K562 (cell line): ENCODE measurements at regions not wholly inside any gene's neighbourhood (a gene's known extent, or its start where the extent isn't known, plus 50 kb on each side); places are given as distances from the start of the nearest gene placed in this dataset.

Source experiments
- BRCA1 ChIP-seq, 2 experiments: fragments of 450-650 bp in 1 of 2; sonication (generic) in 1 of 2; formaldehyde crosslinking in 1 of 2; IDR thresholded peaks; 2 replicates each; pipeline versions ENCODE4 v1.5.0 to v1.6.1; 2017 to 2020; ENCODE audit warnings: mild to moderate bottlenecking in 1 of 2, missing genetic modification reagents in 1 of 2
- CUX1 ChIP-seq: fragments of 200-800 bp; sonication (Bioruptor generic); IDR thresholded peaks from 2 replicates; pipeline ENCODE4 v1.6.1; 2016; ENCODE audit warnings: missing genetic modification characterization, missing compliant biosample characterization
- SMARCC2 ChIP-seq: fragments of 450-650 bp; IDR thresholded peaks from 2 replicates; pipeline ENCODE4 v1.6.1; 2017; ENCODE audit warnings: antibody characterized with exemption, moderate library complexity, mild to moderate bottlenecking, low read depth
- U2AF1 ChIP-seq: fragments of 200-400 bp; formaldehyde crosslinking; optimal IDR thresholded peaks from 2 replicates; pipeline ENCODE3; 2017; ENCODE audit warnings: mild to moderate bottlenecking, low read depth, low read length, moderate library complexity
- ZNF444 ChIP-seq: fragments of 250-450 bp; sonication (Bioruptor Pico); IDR thresholded peaks from 2 replicates; pipeline ENCODE4 v1.4.0; 2020; ENCODE audit warnings: mild to moderate bottlenecking, moderate library complexity
- TF ChIP-seq, protein P1 (sequence below), 2 experiments: fragments of 450-650 bp; formaldehyde crosslinking in 1 of 2; IDR thresholded peaks; 2 replicates each; pipeline versions ENCODE4 v1.4.0 to v1.6.1; 2014 to 2020; ENCODE audit warnings: mild to moderate bottlenecking in 2 of 2, borderline replicate concordance in 1 of 2, low read depth in 1 of 2
- TF ChIP-seq, protein P2 (sequence below): sonication (generic); formaldehyde crosslinking; IDR thresholded peaks from 2 replicates; pipeline ENCODE4 v1.8.0; 2023; ENCODE audit warnings: missing genetic modification reagents, mild to moderate bottlenecking, borderline replicate concordance

- TF ChIP-seq, protein P1, sequence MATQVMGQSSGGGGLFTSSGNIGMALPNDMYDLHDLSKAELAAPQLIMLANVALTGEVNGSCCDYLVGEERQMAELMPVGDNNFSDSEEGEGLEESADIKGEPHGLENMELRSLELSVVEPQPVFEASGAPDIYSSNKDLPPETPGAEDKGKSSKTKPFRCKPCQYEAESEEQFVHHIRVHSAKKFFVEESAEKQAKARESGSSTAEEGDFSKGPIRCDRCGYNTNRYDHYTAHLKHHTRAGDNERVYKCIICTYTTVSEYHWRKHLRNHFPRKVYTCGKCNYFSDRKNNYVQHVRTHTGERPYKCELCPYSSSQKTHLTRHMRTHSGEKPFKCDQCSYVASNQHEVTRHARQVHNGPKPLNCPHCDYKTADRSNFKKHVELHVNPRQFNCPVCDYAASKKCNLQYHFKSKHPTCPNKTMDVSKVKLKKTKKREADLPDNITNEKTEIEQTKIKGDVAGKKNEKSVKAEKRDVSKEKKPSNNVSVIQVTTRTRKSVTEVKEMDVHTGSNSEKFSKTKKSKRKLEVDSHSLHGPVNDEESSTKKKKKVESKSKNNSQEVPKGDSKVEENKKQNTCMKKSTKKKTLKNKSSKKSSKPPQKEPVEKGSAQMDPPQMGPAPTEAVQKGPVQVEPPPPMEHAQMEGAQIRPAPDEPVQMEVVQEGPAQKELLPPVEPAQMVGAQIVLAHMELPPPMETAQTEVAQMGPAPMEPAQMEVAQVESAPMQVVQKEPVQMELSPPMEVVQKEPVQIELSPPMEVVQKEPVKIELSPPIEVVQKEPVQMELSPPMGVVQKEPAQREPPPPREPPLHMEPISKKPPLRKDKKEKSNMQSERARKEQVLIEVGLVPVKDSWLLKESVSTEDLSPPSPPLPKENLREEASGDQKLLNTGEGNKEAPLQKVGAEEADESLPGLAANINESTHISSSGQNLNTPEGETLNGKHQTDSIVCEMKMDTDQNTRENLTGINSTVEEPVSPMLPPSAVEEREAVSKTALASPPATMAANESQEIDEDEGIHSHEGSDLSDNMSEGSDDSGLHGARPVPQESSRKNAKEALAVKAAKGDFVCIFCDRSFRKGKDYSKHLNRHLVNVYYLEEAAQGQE (IDR thresholded peaks at IDR 0.05; ENCODE audit: borderline replicate concordance): no peak
- TF ChIP-seq, protein P1 (CRISPR knock-in tag; IDR thresholded peaks at IDR 0.05; ENCODE audit: low read depth): no peak
- TF ChIP-seq ZNF444 (CRISPR knock-in tag) (no peak), BRCA1 (IDR thresholded peaks at IDR 0.05) (no peak), BRCA1 (CRISPR knock-in tag; IDR thresholded peaks at IDR 0.05) (no peak), CUX1 (CRISPR knock-in tag) (no peak), U2AF1 (no peak), SMARCC2 (no peak)
- TF ChIP-seq, protein P2, sequence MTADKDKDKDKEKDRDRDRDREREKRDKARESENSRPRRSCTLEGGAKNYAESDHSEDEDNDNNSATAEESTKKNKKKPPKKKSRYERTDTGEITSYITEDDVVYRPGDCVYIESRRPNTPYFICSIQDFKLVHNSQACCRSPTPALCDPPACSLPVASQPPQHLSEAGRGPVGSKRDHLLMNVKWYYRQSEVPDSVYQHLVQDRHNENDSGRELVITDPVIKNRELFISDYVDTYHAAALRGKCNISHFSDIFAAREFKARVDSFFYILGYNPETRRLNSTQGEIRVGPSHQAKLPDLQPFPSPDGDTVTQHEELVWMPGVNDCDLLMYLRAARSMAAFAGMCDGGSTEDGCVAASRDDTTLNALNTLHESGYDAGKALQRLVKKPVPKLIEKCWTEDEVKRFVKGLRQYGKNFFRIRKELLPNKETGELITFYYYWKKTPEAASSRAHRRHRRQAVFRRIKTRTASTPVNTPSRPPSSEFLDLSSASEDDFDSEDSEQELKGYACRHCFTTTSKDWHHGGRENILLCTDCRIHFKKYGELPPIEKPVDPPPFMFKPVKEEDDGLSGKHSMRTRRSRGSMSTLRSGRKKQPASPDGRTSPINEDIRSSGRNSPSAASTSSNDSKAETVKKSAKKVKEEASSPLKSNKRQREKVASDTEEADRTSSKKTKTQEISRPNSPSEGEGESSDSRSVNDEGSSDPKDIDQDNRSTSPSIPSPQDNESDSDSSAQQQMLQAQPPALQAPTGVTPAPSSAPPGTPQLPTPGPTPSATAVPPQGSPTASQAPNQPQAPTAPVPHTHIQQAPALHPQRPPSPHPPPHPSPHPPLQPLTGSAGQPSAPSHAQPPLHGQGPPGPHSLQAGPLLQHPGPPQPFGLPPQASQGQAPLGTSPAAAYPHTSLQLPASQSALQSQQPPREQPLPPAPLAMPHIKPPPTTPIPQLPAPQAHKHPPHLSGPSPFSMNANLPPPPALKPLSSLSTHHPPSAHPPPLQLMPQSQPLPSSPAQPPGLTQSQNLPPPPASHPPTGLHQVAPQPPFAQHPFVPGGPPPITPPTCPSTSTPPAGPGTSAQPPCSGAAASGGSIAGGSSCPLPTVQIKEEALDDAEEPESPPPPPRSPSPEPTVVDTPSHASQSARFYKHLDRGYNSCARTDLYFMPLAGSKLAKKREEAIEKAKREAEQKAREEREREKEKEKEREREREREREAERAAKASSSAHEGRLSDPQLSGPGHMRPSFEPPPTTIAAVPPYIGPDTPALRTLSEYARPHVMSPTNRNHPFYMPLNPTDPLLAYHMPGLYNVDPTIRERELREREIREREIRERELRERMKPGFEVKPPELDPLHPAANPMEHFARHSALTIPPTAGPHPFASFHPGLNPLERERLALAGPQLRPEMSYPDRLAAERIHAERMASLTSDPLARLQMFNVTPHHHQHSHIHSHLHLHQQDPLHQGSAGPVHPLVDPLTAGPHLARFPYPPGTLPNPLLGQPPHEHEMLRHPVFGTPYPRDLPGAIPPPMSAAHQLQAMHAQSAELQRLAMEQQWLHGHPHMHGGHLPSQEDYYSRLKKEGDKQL (CRISPR knock-in tag): no peak
Measured at GRCh38 chr5:4348919-4349318, 753.3 kb downstream of the IRX1 start.
